Panc1 (cell line): ENCODE measurements at regions not wholly inside any gene's neighbourhood (a gene's known extent, or its start where the extent isn't known, plus 50 kb on each side); places are given as distances from the start of the nearest gene placed in this dataset.

Experiments
- CTCF ChIP-seq: fragments of 450-650 bp; IDR thresholded peaks from 2 replicates; pipeline ENCODE4 v1.5.1; 2017; ENCODE audit warnings: mild to moderate bottlenecking
- POLR2AphosphoS5 ChIP-seq: IDR thresholded peaks from 2 replicates; pipeline ENCODE4 v1.6.1; 2012; ENCODE audit warnings: mild to moderate bottlenecking, low read depth, low read length, moderate library complexity
- REST ChIP-seq, 2 experiments: IDR thresholded peaks; 2 replicates each; pipeline ENCODE4 v1.6.1; 2011 to 2012; ENCODE audit warnings: low read depth in 2 of 2, control low read depth in 1 of 2, low read length in 1 of 2, mild to moderate bottlenecking in 1 of 2, moderate library complexity in 1 of 2; ENCODE audit not compliant: insufficient read depth in 1 of 2
- SIN3A ChIP-seq: IDR thresholded peaks from 2 replicates; pipeline ENCODE4 v1.6.1; 2012; ENCODE audit warnings: low read depth, mild to moderate bottlenecking, low read length, moderate library complexity, borderline replicate concordance; ENCODE audit not compliant: insufficient read depth

- TF ChIP-seq REST (IDR thresholded peaks at IDR 0.05; ENCODE audit: insufficient read depth in 1 of 2, low read depth in 2 of 2, low read length in 1 of 2) (no peak), CTCF (peak; percentile 86), POLR2AphosphoS5 (no peak), SIN3A (no peak)
These were observed 383.5 kb downstream of the OMA1 start for GRCh38 chr1:58162952-58163550.
